ENCODE measurements at regions not wholly inside any gene's neighbourhood (a gene's known extent, or its start where the extent isn't known, plus 50 kb on each side); places are given as distances from the start of the nearest gene placed in this dataset.

DNA sequence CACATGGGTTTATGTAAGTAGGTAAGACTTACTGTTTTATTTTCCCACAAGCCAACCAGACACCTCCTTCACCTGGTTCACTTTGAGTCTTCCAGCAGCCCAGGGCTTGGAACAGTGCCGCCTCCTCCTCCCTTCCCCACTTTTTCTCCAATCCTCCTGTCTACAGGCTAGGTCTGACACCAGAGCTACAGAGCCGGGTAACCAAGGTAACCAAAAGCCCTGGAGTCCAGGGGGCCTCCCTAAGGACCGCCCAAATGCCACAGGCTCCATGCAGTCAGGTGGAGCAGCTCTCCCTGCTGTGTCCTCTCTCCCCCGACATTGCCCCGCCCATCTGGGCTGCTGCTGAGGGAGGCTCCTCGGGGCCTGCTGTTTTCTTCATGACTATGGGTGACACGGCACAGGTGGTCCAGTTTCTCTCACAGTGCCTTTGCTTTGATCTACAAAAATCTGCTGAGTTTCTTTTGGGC is 138.0 kb upstream of the EFNA5 start:
- TF ChIP-seq, protein P1, sequence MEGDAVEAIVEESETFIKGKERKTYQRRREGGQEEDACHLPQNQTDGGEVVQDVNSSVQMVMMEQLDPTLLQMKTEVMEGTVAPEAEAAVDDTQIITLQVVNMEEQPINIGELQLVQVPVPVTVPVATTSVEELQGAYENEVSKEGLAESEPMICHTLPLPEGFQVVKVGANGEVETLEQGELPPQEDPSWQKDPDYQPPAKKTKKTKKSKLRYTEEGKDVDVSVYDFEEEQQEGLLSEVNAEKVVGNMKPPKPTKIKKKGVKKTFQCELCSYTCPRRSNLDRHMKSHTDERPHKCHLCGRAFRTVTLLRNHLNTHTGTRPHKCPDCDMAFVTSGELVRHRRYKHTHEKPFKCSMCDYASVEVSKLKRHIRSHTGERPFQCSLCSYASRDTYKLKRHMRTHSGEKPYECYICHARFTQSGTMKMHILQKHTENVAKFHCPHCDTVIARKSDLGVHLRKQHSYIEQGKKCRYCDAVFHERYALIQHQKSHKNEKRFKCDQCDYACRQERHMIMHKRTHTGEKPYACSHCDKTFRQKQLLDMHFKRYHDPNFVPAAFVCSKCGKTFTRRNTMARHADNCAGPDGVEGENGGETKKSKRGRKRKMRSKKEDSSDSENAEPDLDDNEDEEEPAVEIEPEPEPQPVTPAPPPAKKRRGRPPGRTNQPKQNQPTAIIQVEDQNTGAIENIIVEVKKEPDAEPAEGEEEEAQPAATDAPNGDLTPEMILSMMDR (IDR thresholded peaks at IDR 0.05; ENCODE audit: low read length, missing control alignments), result no peak
- DNase-seq (ENCODE audit: low read depth), result no peak
- no peak overlapping the region for H3K4me3 ChIP-seq (replicated peaks; ENCODE audit: low read depth, low read length)

DNA sequence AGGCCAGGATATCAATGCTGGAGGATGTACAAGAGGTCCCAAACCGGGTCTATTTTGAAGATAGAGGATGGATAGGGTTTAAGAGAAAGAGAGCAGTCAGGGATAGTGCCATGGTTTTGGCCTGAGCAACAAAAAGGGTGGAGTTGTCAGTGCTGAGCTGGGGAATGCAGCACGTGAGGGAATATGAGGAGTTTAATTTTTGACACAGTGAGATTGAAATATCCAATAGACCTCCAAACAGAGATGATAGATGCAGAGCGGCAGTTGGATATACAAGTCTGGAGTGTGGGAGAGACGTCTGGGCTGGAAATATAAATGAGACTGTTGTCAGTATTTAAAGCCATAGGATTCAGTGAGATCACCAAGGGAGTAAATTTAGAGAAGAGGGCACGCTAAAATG is 136.7 kb upstream of the EFNA5 start:
- no peak overlapping the region for H3K4me3 ChIP-seq (replicated peaks; ENCODE audit: low read depth, low read length)
- no peak for DNase-seq (ENCODE audit: low read depth)
- TF ChIP-seq, protein P1 (IDR thresholded peaks at IDR 0.05; ENCODE audit: low read length, missing control alignments), result no peak

DNA sequence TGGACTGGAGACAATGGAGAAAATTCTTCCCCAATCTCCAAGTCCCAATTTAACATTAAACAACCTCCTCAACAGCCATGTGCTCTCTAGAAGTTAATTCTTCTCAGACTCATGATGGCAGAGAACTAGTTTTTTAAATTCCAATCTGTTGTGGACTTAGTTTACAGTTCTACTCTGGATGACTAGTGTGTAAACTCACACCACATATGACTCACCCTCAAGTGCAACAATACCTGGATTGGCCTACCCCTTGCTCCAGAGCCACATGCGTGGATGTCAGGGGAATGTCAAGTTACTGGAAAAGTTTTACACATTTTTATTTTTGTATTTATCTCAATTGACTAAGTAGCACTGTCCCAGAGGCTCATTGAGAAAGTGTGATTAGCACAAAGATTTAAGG is 136.0 kb upstream of the EFNA5 start:
- TF ChIP-seq, protein P1 (IDR thresholded peaks at IDR 0.05; ENCODE audit: low read length, missing control alignments), result no peak
- DNase-seq (ENCODE audit: low read depth), result no peak
- H3K4me3 ChIP-seq (replicated peaks; ENCODE audit: low read depth, low read length), result no peak overlapping the region

DNA sequence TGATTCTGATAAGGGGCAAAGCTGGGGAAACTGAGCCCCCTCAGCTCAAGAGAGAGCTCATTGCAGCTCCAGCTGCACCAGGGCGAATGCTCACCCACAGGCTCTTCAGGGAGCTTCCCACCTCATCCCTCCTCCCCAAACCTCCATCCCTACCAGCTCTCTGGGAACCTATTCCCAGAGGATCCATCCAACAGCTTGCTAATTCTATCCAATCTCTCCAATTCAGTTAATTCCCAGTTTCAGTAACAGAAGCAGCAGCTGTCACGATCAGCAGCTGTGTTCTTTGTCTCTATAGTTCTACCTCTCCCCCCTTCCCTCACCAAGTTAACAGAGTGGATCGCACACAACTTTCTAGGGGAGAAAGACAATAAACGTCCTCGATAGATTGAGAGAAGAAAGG is 135.5 kb upstream of the EFNA5 start:
- TF ChIP-seq, protein P1 (IDR thresholded peaks at IDR 0.05; ENCODE audit: low read length, missing control alignments), result no peak
- no peak overlapping the region for H3K4me3 ChIP-seq (replicated peaks; ENCODE audit: low read depth, low read length)
- DNase-seq (ENCODE audit: low read depth), result no peak

DNA sequence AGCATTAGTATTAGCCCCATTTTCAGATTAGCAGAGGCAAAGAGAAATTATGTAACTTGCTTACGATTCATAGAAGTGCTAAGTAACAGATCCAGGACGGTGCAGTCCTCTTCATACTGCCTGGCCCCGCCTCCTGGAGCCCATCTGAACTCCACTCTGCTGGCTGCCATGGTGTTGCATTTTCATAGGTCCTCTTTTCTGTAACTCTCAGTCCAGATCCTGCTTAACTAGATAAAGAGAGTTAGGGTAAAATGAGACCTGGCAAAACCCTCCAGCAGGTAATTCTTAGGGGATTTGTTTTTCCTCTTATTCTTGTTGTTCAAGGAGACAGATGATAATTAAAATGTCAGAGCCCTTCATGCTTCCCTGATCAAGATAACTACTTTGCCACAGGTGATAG is 135.1 kb upstream of the EFNA5 start:
- TF ChIP-seq, protein P1 (IDR thresholded peaks at IDR 0.05; ENCODE audit: low read length, missing control alignments), result no peak
- no peak overlapping the region for H3K4me3 ChIP-seq (replicated peaks; ENCODE audit: low read depth, low read length)
- no peak for DNase-seq (ENCODE audit: low read depth)

DNA sequence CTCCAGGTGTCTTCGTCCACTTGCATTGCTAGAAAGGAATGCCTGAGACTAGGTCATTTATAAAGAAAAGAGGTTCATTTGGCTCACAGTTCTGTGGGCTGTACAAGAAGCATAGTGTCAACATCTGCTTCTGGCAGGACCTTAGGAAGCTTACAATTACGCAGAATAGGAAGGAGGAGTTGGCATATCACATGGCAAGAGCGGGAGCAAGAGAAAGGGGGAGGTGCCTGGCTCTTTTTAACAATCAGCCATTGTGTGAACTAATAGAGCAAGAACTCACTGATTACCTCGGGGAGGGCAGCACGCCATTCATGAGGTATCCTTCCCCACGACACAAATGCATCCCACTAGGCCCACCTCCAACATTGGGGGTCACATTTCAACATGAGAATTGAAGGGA is 134.4 kb upstream of the EFNA5 start:
- TF ChIP-seq, protein P1 (IDR thresholded peaks at IDR 0.05; ENCODE audit: low read length, missing control alignments), result no peak
- DNase-seq (ENCODE audit: low read depth), result no peak
- no peak overlapping the region for H3K4me3 ChIP-seq (replicated peaks; ENCODE audit: low read depth, low read length)

DNA sequence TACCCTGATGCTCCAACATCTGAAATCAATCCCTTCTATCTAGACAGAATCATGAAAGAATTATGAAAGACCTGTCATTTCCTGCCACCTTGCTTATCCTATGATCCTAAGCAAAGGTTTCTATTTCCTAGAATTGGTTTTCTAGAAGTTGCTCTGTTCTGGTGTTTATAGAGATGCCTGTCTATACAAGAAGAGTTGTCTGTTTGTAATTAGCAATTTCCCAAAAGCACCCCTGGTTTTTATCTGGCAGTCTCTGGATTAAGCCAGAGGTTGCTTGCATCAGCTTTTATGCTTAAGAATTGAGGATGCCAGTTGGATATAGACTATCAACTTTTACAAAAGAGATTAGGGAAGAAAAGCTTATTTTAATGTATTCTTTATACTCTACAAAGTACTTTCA is 133.0 kb upstream of the EFNA5 start:
- DNase-seq (ENCODE audit: low read depth), result no peak
- TF ChIP-seq, protein P1 (IDR thresholded peaks at IDR 0.05; ENCODE audit: low read length, missing control alignments), result no peak
- no peak overlapping the region for H3K4me3 ChIP-seq (replicated peaks; ENCODE audit: low read depth, low read length)
